ENCODE measurements at regions not wholly inside any gene's neighbourhood (a gene's known extent, or its start where the extent isn't known, plus 50 kb on each side); places are given as distances from the start of the nearest gene placed in this dataset.

DNA sequence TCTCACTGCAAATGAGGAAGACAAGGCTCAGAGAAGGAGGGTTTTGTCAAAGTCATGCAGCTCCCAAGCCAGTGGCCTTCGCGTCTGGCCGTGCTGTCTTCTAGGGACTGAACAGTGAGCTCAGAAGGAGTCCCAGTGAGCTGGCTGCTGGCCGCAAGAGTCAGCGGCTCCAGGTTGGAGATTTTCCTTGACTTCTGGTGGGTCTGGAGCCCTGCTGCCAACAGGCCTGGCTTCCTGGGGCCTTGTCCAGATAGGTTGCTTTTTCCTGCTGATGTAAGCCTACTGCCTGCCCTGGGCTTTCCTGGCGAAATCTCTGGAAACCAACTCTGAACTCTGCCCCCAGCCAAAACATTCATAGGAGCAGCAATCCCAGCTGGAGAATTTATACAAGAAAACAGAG lies 272.7 kb upstream of the CADM1 start:
- Mint-ChIP-seq H3K27me3 (ENCODE audit: low read depth) (no peaks in the 10 kb centered on the region), H3K4me3 (no peak overlapping the region)

DNA sequence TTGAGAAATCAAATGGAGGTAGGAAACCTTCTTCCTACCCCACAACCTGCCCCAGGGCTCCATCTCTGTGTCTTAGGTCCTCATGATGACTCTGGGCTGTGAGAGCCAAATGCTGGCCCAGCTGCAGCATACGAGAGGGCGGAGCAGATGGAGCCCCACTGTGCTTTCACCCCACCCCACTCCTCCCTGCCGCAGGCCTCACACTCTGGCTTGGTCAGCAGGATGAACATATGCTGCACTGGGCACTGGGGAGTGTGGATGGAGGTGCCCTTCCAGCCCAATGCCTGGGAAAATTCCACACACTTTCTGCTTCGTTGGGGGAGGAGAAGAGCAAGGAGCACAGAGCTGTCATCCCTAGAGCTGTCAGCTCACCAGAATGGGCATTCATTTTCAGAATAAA lies 271.6 kb upstream of the CADM1 start:
- Mint-ChIP-seq H3K9me3 (no peaks in the 10 kb centered on the region), H3K36me3 (ENCODE audit: low read depth) (no peaks in the 10 kb centered on the region), H3K27ac (no peak overlapping the region), H3K4me3 (no peak overlapping the region), H3K27me3 (ENCODE audit: low read depth) (no peaks in the 10 kb centered on the region), H3K4me1 (ENCODE audit: low read depth) (no peaks in the 10 kb centered on the region)

More for the DNA sequence above, 272.7 kb upstream of the CADM1 start:
- Mint-ChIP-seq H3K36me3 (ENCODE audit: low read depth) (no peaks in the 10 kb centered on the region), H3K9me3 (no peaks in the 10 kb centered on the region), H3K4me1 (ENCODE audit: low read depth) (no peaks in the 10 kb centered on the region), H3K27ac (no peak overlapping the region)

DNA sequence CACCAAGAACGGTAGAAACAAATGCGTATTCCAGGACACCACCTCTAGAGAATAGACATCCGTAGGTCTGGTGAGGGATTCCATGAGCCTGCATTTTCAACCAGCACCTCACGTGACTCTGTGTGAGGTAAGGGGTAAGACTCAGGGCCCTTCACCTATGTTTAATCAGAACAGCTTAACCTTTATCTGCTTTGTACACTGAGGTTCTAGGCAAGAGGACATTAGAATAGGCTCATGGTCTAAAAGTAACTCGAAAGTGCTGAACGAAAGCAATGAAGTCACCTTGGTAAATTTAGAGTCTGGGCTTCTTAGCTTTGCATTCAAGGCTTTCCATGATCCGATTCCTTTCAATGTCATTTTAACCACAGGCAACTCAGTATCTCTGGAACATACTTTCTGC lies 270.5 kb upstream of the CADM1 start:
- H3K4me1 Mint-ChIP-seq (ENCODE audit: low read depth): no peaks in the 10 kb centered on the region
- H3K36me3 Mint-ChIP-seq (ENCODE audit: low read depth): no peaks in the 10 kb centered on the region
- no peak overlapping the region for H3K27ac Mint-ChIP-seq
- no peak overlapping the region for H3K4me3 Mint-ChIP-seq
- no peaks in the 10 kb centered on the region for H3K9me3 Mint-ChIP-seq
- no peaks in the 10 kb centered on the region for H3K27me3 Mint-ChIP-seq (ENCODE audit: low read depth)

DNA sequence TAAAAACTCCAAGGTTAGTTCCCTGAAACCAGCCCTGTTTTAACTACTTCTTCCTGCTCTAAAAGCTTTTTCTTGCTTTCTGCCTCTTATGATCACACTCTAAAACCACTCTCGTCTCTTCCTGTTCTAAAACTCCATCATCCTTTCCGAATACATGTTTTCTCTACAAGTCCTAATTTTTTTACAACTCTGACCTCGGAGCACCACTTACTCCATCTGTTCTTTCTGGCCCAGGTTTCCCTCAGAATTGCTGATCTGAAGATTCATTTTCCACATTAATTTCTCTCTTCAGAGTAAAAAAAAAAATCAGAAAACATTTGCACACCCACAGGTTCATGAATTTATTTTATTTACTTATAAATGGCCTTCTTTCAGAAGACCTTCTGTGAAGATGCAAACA lies 265.7 kb upstream of the CADM1 start:
- H3K4me3 Mint-ChIP-seq: no peak overlapping the region
- no peaks in the 10 kb centered on the region for H3K36me3 Mint-ChIP-seq (ENCODE audit: low read depth)
- H3K4me1 Mint-ChIP-seq (ENCODE audit: low read depth): no peaks in the 10 kb centered on the region
- H3K27me3 Mint-ChIP-seq (ENCODE audit: low read depth): no peaks in the 10 kb centered on the region
- H3K27ac Mint-ChIP-seq: no peak overlapping the region
- H3K9me3 Mint-ChIP-seq: no peaks in the 10 kb centered on the region

DNA sequence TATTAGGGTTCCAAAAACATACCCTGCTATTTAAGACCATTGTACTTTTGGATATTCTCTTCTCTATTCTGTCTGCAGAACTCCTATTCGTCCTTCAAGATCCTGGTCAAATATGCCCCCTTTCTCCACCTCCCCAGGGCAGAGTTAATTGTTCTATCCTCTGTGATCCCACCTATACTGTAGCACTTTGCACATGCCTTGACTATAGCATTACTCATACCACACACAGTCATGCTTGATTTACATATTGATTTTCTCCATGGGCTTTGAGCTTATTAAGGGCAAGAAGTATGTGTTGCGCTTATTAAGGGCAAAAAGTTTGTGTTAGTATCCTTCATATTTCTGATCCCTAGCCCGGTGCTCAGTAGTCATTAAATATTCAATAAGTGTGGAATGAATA lies 263.7 kb upstream of the CADM1 start:
- Mint-ChIP-seq H3K4me3 (no peak overlapping the region), H3K4me1 (ENCODE audit: low read depth) (no peaks in the 10 kb centered on the region), H3K36me3 (ENCODE audit: low read depth) (no peaks in the 10 kb centered on the region), H3K27me3 (ENCODE audit: low read depth) (no peaks in the 10 kb centered on the region), H3K27ac (no peak overlapping the region), H3K9me3 (no peaks in the 10 kb centered on the region)

DNA sequence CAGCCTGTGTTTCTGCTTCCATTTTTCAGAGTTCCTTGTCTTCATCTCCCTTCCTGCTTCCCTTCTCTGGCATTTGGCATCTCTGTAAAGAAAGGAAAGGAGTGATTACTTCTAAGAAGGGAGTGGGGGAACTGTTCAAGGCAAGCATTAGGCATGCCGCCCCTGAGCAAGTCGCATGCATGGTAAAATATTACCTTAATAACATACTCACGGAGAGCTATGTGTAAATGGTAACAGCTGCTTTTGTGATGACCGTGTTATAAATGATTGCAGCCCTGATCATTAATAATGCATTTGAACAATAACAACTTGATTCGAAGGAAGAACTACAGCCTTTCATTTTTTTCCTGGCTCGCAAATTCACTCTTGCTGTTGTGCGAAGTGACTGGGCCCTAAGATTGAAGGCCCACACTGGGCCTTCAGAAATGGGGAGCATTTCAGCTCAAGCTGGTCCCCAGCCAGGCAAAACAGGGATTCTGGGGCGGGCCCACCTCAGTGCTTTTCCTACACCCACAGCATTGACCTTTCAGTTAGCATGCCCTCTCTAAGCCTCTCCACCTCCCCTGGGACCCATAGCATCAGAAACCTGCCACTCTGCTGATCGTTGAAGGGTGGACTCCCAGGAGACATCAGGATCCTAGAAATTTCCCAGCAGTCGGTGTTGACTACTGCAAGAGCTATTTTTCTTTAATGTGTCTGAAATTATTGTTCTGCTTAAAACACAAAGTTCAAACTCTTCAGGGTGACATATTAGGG lies 263.0 kb upstream of the CADM1 start:
- H3K9me3 Mint-ChIP-seq: no peaks in the 10 kb centered on the region
- H3K27me3 Mint-ChIP-seq (ENCODE audit: low read depth): peaks cover under 1% of the 10 kb centered on the region
- H3K36me3 Mint-ChIP-seq (ENCODE audit: low read depth): no peaks in the 10 kb centered on the region
- no peaks in the 10 kb centered on the region for H3K4me1 Mint-ChIP-seq (ENCODE audit: low read depth)
- no peak overlapping the region for H3K27ac Mint-ChIP-seq
- no peak overlapping the region for H3K4me3 Mint-ChIP-seq

DNA sequence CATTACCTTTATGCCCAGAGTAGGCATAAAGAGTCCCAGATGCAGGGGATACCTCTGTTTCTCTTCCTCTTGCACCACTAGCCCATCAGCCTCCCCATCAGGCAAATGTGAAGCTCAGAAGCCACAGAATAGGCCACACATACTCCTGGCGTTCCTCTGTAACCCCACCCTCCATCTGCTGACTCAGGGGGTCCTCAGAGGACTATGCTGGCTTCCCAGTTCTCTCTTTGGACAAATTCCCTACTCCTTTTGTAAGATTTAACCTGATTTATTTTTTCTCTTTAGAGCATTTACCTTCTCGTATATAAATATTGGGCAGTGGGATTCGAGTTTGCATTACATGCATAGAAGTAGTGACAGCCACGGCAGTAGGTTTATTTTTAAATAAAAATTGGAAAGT lies 262.3 kb upstream of the CADM1 start:
- Mint-ChIP-seq H3K9me3 (no peaks in the 10 kb centered on the region), H3K27ac (no peak overlapping the region), H3K36me3 (ENCODE audit: low read depth) (no peaks in the 10 kb centered on the region), H3K27me3 (ENCODE audit: low read depth) (peaks cover 7% of the 10 kb centered on the region), H3K4me1 (ENCODE audit: low read depth) (no peaks in the 10 kb centered on the region), H3K4me3 (no peak overlapping the region)

DNA sequence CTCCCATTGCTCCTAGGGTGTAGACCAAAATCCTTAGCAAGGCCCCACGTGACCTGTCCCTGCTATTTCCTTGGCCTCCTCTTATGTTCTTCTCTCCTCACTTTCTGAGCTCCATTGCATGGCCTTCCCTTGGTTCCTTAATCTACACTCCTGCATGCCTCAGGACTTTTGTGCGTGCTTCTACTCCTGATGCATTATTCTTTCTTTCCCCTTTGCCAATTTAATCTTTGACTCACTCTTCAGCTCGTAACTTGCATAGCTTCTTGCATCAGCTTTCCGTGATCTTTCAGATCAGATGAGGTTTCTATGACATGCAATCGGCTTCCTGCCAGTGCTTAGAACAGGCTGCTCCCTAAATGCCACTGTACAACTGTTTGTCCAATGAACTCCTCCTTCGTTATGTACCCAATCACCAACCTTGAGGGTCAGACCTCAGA lies 261.6 kb upstream of the CADM1 start:
- no peaks in the 10 kb centered on the region for H3K9me3 Mint-ChIP-seq
- H3K4me3 Mint-ChIP-seq: no peak overlapping the region
- H3K36me3 Mint-ChIP-seq (ENCODE audit: low read depth): no peaks in the 10 kb centered on the region
- no peak overlapping the region for H3K27ac Mint-ChIP-seq
- H3K27me3 Mint-ChIP-seq (ENCODE audit: low read depth): peaks cover 8% of the 10 kb centered on the region
- H3K4me1 Mint-ChIP-seq (ENCODE audit: low read depth): no peaks in the 10 kb centered on the region

DNA sequence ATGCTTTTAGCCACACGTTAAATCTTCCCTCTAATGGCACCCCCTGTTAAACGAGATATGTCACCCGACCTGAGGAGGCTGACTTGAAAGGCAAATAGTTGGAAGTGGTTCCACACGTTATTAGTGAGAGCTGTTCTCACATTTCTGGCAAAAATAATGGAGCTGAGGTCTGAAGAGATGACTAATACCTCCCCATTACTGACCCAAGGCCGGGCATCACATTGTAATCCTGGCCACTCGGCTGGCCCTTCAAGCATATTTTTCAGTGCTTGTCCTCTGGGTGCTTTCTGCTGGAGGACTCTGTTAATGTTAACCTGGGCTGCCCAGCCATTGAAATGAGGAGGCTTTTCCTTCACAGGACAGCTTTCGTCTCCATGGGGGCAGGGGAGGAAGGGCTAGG lies 260.0 kb upstream of the CADM1 start:
- H3K36me3 Mint-ChIP-seq (ENCODE audit: low read depth): no peaks in the 10 kb centered on the region
- H3K4me3 Mint-ChIP-seq: no peak overlapping the region
- H3K4me1 Mint-ChIP-seq (ENCODE audit: low read depth): no peaks in the 10 kb centered on the region
- no peaks in the 10 kb centered on the region for H3K9me3 Mint-ChIP-seq
- H3K27me3 Mint-ChIP-seq (ENCODE audit: low read depth): peaks cover 14% of the 10 kb centered on the region
- H3K27ac Mint-ChIP-seq: no peak overlapping the region

DNA sequence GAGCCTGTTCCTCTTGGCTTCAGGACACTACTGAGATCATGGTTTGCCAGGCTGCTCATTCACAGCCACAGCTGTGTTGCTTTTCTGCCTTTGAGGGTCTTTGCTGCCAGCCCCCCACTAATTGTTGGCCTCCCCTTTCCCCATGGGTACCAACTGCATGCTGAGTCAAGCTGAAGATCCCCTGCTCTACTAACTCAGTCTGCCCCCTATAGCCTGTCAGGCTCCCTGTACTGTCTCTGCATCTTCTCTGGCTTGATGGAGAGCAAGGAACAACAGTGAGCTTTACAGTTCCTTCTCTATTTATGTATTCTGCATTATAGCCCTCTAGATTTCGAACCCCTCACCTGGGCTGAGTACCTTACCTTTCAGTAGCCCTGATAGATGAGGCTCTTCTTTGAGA lies 257.6 kb upstream of the CADM1 start:
- no peaks in the 10 kb centered on the region for H3K9me3 Mint-ChIP-seq
- H3K36me3 Mint-ChIP-seq (ENCODE audit: low read depth): no peaks in the 10 kb centered on the region
- H3K4me3 Mint-ChIP-seq: no peak overlapping the region
- H3K27me3 Mint-ChIP-seq (ENCODE audit: low read depth): peaks cover 26% of the 10 kb centered on the region
- no peak overlapping the region for H3K27ac Mint-ChIP-seq
- H3K4me1 Mint-ChIP-seq (ENCODE audit: low read depth): no peaks in the 10 kb centered on the region

DNA sequence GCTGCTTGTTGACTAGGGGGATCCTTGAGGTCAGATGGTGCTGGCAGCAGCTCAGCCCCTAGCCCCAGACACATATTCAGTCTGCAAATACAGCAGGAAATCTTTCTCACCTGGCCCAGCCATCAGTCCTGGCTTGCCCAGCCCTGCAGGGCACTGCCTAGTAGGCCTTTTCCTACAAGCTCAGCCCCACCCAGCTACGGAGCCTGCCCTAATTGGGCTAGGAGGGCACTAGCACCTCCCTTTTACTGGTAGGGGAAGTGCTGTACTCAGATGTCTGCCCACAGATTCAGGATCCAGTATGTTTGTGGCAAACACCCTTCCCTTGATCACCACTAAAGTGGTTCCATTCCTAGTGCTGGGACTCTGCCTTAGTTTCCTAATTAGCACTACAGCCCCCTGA lies 257.1 kb upstream of the CADM1 start:
- Mint-ChIP-seq H3K9me3 (no peaks in the 10 kb centered on the region), H3K27ac (no peak overlapping the region), H3K27me3 (ENCODE audit: low read depth) (peaks cover 26% of the 10 kb centered on the region), H3K4me3 (no peak overlapping the region), H3K4me1 (ENCODE audit: low read depth) (no peaks in the 10 kb centered on the region), H3K36me3 (ENCODE audit: low read depth) (no peaks in the 10 kb centered on the region)

DNA sequence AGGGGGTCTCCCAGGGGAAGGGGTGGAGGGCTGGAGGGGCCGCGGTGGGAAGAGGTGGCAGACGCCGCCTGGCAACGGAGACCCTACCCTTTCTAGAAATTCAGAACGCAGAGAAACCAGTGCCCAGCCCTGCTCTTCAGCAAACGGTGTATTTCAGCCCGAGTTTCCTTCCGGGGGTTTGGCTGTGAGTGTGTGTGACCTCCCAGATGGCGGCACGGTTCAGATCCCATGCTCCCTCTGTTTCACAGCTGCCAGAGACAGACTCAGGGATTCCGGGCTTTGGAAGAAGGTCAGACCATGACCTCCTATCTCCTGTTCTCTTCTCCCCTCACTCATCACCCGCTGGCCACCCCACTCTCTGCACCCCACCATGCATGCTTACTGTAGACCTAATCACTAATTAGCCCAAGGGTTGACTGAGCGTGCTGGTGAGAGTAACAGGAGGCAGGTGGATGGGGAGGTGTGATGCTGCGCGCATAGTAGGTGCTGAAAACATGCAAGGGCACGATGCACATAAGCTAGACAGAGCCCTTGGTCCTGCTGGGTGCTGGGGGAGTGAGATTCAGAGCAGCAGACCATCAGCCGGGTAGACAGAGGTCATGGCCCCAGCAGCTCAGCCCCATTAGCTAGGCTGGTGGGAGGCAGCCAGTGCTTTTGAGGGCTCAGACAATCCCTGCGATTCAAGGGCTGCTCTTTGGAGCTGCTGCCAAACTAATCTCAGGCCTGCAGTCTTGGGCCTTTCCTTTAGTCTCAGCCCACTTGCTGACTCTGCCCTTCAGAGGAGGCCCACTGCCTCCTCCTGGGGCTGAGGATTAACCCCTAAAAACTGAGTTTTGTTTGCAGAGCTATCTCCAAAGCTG lies 256.5 kb upstream of the CADM1 start:
- Mint-ChIP-seq H3K27ac (no peak overlapping the region), H3K4me1 (ENCODE audit: low read depth) (no peaks in the 10 kb centered on the region), H3K36me3 (ENCODE audit: low read depth) (no peaks in the 10 kb centered on the region), H3K27me3 (ENCODE audit: low read depth) (peaks cover 26% of the 10 kb centered on the region), H3K9me3 (no peaks in the 10 kb centered on the region), H3K4me3 (no peak overlapping the region)

DNA sequence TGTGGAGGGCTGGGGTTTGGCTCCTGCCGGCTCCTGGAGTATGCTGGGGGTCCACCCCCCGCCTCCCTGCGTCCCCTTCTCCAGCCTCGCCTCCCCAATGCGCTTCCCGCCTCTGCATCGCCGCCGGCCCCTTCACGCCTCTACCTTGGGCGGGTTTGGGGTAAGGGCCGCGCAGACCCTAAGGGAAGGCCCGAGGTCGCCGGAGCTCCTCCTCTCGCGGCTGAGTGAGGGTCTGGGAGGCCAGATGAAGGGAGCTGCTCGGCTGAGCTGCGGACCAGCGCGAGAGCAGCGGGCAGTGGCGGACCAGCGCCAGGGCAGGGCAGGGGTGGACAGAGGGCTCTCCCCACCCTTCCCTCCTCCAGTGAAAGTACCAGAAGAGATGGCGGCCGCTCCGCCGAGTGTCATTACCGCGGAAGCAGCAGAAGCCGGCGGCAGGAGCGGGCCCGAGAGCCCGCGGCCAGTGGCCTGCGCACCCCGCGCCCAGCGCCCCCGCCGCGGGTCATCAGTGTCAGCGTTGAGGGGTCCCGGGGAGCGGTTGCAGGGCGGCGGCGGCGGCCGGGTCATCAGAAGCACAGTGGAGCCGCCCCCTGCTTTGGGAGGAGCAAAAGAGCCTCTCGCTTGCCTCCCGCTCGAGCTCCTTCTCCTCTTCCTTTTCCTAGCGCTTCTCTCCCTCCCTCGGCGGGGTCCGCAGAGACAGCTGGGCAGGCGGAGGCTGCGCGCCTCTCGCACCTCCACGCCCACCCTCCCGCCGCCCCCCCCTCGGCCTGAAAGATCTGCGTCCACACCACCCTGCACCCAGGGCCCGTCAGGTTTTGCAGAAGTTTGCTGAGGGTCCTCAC lies 255.6 kb upstream of the CADM1 start:
- Mint-ChIP-seq H3K4me1 (ENCODE audit: low read depth) (no peaks in the 10 kb centered on the region), H3K27me3 (ENCODE audit: low read depth) (peaks cover 26% of the 10 kb centered on the region), H3K4me3 (no peak overlapping the region)

DNA sequence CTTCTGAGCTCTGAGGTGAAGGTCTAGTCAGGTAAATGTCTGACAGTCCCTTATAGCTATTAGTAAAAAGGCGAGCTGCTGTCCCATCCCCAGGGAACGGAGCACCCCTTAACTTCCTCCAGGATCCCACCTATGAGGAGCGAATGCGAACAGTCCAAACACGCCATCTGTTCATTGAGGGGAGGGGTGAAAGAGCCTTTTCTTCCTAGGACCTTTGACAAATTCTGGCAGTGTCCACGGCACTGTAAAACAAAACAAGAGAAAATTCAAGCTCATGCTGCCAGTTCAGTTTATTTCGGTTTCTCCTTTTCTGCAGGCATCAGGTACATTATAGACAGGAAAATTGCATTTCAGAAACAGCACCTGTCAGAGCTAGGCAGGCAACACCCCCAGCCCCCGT lies 253.8 kb upstream of the CADM1 start:
- H3K4me3 Mint-ChIP-seq: no peak overlapping the region
- H3K9me3 Mint-ChIP-seq: no peaks in the 10 kb centered on the region
- no peaks in the 10 kb centered on the region for H3K4me1 Mint-ChIP-seq (ENCODE audit: low read depth)
- no peaks in the 10 kb centered on the region for H3K36me3 Mint-ChIP-seq (ENCODE audit: low read depth)
- peaks cover 26% of the 10 kb centered on the region for H3K27me3 Mint-ChIP-seq (ENCODE audit: low read depth)
- H3K27ac Mint-ChIP-seq: no peak overlapping the region

More for the DNA sequence above, 255.6 kb upstream of the CADM1 start:
- no peaks in the 10 kb centered on the region for H3K36me3 Mint-ChIP-seq (ENCODE audit: low read depth)
- no peak overlapping the region for H3K27ac Mint-ChIP-seq
- H3K9me3 Mint-ChIP-seq: no peaks in the 10 kb centered on the region
